Ramos (cell line): ENCODE measurements at regions not wholly inside any gene's neighbourhood (a gene's known extent, or its start where the extent isn't known, plus 50 kb on each side); places are given as distances from the start of the nearest gene placed in this dataset.

ENCODE experiments used
- in situ Hi-C: fragments of 300-500 bp; cut with MboI; formaldehyde crosslinking; loops from one replicate; pipeline ENCODE4 v1.14.3; 2022; ENCODE audit warnings: low sequenced_read_pairs; ENCODE audit not compliant: unreplicated experiment

DNA sequence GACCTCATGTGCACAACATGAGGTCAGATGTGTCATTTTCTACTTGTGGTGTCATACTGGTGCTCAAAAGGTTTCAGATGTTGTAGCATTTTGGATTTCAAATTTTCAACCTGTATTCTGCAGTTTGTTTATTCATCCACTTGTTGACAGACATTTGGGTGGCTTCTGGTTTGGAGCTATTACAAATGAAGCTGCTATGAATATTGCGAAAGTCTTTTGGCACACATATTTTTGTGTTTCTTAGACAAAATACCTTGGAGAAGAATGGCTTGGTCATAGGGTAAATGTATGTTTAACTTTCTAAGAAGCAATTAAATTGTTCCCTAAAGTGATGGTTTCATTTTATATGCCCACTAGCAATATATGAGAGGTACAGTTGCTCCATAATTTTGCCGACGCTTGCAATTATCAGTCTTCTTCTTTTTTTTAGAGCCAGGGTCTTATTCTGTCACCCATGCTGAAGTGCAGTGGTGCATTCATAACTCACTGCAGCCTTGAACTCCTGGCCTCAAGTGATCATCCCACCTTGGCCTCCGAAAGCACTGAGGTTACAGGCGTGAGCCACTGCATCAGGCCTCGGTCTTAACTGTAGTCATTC lies 70.7 kb upstream of the TRPC7 start:
- in situ Hi-C loops: no loop called here

DNA sequence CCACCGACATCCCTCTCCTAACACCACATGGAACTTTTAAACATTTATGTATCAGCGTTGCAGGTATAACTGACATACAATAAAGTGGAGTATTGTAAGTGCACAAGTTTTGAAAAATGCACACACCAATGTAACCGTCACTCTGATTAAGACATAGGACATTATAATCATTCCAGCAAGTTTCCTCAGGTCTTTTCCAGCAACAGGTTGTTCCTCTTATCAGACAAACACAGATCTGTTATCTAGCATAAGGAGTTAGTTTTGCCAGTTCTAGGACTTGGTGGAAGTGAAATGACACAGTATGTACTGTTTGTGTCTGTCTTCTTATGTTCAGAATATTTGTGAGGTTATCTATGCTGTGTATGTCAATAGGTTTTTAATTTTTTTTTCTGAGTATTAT lies 69.5 kb upstream of the TRPC7 start:
- in situ Hi-C loops: no loop called here

DNA sequence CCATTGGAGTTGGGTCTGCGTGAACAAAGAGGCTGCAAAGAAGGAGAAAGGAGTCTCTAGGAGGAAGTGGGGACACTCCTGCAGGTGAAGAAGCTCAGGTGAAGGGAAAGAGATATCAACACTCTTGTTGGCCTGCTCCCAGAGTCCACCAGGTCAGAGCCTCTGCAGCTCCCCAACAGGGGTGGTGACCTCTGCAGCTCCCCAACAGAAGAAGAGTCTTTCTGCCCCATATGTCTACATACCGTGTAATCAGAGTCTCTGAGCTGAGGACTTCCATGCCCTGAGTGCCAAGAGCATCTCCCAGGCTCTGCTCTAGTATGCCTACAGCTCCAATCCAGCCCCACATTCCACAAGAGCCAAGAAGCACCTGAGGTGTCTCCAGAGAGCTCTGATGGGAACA lies 67.4 kb upstream of the TRPC7 start:
- in situ Hi-C loops: no loop called here

DNA sequence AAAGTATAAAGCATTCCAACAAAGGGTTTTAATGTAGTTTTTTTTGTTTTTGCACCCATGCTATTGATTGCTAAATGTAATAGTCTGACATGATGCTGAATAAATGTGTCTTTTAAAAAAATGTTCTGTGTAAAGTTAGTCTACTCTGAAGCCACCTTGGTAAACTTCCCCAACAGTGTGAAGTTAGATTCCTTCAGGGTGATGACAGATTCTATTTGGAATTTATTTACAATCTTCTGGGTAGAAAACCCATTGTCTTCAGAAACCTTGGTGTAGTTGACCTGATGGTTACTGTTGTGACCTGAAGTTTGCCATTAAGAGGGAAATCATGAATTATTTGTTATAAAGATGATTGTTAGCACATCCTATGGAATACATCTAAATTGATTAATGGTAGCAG lies 64.7 kb upstream of the TRPC7 start:
- in situ Hi-C loops: no loop called here

- in situ Hi-C loops: loop anchor here (10.0 kb wide), 1 partner anchor 543 kb away; no protein-coding TSS in a partner anchor
Measured at GRCh38 chr5:136427426-136427825, 62.1 kb upstream of the TRPC7 start.

DNA sequence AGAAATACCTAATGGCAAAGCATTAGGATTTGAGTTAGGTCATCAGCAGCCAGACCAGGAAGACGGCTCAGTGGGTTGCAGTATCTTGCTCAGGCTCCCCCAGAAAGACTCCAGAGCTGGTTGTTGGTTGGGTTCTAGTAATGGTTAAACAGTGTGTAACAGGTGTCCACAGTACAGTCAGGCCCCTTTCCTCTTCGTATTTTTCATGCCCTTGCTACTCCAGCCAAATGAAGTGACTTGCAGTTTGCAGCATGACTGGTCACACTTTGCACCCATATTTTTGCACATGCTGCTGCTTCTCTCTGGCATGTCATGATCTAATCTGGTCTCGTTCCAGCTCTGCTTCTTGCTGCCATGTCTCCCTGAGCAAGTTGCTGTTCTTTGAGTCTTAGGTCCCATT lies 60.6 kb upstream of the TRPC7 start:
- in situ Hi-C loops: loop anchor here (10.0 kb wide), 1 partner anchor 541 kb away; no protein-coding TSS in a partner anchor

- in situ Hi-C loops: loop anchor here (10.0 kb wide), 1 partner anchor 540 kb away; no protein-coding TSS in a partner anchor
Measured at GRCh38 chr5:136424835-136425584, 59.7 kb upstream of the TRPC7 start.

GRCh38 chr5:136423944-136424606 lies 58.7 kb upstream of the TRPC7 start:
- in situ Hi-C loops: loop anchor here (10.0 kb wide), 1 partner anchor 539 kb away; no protein-coding TSS in a partner anchor

DNA sequence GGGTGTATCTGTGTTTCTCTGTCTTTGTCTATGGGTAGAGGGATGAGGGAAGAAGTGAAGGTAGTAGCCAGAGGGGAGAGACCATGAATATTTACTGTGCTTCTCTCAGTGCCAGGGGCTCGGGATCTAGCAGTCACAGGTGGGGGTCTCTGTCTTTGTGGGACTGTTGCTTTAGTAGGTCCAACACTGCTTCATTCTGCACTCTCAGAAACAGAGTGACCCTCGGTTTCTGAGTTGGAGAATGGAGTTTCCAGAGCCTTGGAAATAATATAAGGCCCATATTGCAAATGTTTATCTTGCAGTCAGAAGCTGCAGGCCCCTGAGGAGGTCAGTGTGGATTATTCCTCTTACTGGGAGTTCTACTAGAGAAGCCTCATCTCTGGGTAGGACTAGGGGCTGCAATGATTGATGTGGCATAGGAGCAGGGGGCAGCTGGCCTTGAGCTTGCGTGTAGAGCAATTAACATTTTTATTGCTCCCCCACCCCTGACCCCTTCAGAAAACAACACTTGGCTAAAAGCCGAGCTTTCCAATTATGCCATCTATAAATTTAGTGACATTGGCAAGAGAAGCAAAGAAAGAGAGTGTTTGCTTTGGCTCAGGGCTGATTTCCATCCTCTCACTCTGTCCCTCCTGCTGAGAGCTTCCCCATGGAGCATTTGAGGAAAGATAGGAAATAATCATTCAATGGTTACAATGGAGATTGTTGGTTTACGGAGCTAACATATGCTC lies 55.0 kb upstream of the TRPC7 start:
- in situ Hi-C loops: loop anchor here (10.0 kb wide), 1 partner anchor 536 kb away; no protein-coding TSS in a partner anchor

DNA sequence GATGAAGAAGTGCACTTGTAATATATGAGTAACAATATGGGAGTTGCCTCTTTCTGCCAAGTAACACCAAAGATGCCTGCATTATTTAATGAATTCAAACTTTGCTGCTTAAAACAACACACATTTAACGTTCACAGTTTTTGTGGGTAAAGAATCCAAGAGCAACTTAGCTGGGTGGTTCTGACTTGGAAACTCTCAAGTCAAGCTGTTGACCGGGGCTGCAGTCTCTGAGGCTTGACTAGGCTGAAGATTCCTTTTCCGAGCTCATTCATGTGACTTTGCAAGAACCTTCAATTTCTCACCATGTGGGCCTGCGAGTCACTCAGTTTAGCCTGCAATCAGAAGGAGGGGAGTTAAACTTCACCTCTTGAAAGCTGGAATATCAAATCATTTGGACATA lies 53.0 kb upstream of the TRPC7 start:
- in situ Hi-C loops: no loop called here
